GM18870 (cell line): ENCODE measurements at regions not wholly inside any gene's neighbourhood (a gene's known extent, or its start where the extent isn't known, plus 50 kb on each side); places are given as distances from the start of the nearest gene placed in this dataset.

Experiments
- ATAC-seq: cut with Tn5 transposase; IDR thresholded peaks from one replicate; pipeline ENCODE4 v1.9.1; 2021; ENCODE audit warnings: moderate library complexity; ENCODE audit not compliant: unreplicated experiment

DNA sequence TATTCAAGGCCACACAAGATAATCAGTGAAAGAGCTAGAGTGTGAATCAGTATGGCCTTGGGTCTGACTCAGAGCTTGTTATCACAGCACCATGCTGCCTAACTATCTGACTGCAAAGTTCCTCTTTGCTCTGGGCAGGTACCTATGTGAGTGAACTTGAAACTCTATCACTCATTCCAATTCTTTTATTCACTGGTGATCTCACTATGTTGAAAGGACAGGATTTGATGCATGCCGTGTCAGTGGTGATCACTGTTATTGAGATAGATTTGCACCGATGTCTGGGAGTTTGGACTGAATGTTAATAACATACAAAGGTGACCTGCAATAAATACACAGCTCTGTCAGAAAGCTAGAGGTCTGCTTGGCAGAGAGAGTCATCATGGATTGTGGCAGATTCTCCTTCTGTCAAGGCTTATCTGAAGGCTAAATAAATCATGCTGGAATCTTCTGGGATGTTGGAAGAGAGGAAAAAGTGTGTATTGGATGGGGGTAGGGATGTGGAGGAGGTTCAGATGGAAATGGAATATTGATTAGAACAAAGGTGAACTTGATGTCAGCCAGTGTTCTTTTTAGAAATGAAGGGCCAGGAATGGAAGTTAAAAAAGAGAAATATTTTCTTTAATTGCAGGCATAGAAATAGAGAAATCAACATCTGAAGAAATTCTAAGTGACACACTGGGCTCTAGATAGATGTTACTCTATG lies 91.8 kb upstream of the TNC start:
- ATAC-seq: peak; percentile 62

DNA sequence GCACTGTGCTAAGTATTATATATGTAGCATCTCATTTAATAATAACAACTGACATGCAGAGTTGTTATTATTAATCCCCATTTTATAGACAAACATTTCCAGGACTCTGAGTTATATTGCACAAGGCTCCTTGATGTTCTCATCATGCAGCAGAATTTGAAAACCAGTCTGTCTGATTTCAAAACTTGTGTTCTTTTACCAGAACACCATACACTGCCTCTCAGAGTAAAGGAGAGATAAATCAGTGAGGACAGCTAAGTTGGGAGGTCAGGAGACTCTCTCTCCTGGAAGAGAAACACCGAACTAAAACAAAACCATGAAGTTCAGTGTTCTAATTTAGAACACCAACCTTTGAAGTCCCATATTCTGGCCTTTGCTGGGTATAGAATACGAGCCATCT lies 92.7 kb upstream of the TNC start:
- ATAC-seq: no peak

DNA sequence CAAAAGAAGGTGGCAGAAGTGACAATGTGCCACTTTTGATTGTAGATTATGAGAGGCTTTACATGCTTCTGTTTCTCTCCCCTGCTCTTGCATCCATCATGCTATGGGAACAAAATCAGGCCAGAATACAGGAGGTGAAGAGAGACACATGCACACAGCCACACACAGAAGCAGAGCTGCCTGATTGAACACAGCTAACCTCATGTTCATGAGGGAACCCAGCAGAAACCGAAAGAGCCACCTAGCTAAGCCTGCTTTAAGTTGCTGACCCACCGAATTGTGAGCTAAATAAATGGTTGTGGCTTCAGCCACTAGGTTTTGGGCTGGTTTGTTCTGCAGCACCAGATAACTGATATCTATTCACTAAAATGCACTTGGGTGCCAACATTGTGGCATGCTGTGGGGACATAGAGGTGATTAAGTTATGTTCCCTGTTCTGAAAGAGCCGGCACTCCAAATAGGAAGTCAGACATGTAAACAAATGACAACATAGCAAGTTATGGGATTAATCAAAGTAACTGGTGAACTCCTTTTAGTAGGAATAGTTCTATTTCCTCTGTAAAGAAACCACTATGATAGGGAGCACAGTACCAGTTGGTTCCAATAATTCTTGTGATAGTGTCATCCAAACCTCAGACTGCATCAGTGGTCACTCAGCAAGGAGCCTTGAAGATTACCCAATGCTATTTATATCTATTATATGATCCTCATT lies 93.6 kb upstream of the TNC start:
- peak; percentile 49 for ATAC-seq

GRCh38 chr9:115212125-115212605 lies 94.2 kb upstream of the TNC start:
- ATAC-seq: no peak

DNA sequence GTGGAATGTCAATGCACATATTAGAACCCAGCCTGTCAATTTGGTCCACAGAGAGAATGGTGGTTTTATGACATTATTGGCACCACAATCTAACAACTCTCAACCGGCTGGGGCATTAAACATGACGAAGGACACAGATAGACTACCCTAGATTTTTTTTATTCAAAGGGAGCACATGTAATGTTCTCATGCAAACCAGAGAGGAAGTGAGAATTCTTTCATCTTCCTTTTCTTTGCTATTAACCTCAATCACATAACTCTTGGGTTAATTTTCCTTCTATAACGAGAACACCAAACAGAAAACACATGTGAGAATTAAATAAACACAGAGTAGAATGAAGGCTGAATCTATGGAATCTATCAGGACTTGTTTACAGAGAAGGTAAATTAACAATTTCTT lies 94.9 kb upstream of the TNC start:
- ATAC-seq: no peak

DNA sequence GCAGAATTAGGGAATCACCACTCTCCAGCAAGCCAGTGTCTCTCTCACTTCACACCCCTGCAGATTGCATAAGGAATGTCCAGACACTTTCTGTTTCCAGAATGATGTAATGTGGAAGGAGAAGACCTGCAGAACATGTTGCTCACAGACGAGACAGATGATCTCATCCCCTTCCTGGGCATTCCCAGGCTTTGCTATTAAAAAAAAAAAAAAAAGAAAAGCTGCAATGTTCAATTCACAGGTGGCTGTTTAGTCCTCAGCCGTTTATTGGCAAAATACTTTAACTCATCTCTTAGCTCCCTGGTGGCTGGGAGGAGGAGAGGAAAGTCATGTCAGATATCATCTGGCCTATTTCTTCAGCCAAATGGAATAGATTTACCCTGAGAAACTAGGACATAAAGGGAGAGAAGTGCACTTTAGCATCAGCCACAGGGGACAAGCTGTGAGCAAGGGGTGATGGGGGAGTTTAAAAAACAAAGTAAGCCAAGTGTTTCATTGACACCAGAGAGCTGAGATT lies 95.9 kb upstream of the TNC start:
- no peak for ATAC-seq

DNA sequence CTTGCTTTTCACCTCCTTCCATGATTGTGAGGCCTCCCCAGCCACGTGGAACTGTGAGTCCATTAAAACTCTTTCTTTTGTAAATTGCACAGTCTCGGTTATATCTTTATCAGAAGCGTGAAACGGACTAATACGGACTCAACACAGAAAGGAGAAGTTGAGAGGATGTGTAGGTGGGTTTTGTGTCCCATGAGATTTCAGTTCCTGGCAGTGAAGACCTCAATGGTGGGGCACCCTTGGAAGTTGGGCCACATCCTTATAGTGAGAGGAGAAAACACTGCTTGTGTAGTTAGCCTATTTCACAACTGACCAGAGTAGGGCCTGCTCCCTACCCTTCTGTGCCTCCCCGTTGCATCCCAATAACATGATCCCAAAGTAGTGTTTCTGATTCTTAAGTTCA lies 98.9 kb upstream of the TNC start:
- no peak for ATAC-seq

DNA sequence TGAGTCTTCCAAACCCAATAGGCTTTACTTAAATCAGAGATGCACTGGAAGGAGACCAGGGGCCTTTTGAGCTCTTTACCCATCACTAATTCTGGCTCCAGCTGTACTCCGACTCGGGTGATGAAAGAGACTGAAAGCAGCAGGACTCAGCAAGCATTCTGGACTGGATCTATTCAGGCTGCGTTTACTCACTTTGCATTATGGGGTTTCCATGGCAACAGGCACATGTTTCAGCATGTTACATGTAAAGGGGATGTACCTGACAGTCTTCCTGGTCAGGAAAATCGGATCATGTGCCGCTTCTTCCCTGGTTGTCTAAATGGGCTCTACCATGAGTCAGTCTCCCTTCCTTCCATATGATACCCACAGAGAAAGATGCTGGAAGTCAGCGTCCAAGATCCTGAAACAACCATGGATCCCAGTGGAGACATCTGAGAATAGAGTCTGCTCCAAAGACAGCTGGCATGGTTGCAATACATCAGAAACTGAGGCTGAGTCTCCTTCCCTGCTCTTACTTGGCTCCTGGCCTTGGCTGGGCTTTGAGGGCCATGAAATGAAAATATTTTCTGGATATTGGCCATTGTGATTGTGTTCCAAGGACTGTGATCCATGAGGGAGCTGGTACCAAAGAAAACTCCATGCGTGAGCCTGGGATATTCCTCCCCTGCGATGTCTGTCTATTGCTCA lies 102.5 kb upstream of the TNC start:
- no peak for ATAC-seq

DNA sequence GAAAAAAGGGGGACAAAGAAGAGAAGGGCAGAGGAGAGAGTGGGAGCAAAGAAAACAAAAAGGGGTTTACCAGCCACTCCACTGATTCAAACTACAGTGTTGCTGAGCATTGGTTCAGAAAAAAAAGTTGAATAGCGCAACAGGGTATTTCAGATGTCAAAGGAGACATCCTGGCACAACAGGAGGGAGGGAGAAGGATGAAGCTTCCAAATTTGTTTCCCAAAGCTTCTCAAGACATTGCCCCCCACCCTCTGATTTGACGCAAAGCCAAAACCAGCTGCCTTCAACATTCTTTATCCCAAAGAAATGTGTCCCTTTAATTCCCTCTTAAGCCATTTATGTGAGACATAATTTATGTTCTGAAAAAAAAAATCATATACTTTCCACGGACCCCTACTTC lies 105.5 kb upstream of the TNC start:
- no peak for ATAC-seq

DNA sequence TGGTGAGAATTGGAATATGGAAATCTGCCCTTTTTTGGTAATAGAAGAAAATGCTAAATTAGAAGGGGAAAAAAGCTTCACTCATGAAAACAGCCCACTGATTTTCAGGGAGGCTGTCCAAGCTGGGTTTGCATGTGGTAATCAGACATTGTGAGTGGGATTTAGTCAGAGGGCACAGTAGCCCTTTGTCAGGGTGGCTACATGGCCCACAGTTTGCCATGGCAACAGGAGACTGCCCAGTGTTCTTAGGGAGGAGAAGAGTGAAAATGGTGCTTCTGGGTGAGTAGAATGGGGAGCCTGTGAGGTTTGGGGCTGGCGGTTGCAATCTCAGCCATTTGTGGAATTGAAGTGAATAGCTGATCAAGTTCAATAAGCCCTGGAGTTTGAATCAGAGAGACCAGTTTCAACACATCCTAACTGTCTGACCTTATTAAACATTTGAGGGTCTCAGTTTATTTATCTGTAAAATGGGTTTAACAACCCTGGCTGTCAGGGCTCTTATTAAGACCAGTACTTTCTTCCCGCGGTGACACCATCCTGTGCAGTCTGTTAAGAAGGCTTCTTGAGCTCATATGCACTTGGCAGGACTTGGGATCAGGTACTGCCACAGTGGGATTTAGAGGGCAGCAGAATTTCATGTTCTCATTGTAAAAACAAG lies 107.6 kb upstream of the TNC start:
- no peak for ATAC-seq

- no peak for ATAC-seq
Measured at GRCh38 chr9:115226152-115226551, 108.2 kb upstream of the TNC start.

DNA sequence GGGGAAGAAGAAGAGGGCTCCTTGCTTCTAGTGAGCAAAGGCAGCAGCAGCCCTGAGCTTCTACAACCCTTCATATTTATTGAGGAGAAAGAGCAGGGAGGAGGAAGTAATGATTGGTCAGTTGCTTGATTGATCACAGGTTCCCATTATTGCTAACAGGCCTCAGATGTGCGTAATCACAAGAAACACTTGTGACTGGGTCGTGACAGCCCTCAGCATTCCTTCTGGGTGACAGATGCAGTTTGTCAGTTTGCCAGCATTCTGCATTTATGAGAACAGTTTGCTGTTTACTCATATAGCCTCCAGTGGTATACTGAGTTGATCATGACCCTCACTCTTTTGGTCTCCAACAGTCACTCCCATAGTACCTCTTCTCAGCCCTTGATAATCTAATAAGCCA lies 111.5 kb upstream of the TNC start:
- no peak for ATAC-seq

DNA sequence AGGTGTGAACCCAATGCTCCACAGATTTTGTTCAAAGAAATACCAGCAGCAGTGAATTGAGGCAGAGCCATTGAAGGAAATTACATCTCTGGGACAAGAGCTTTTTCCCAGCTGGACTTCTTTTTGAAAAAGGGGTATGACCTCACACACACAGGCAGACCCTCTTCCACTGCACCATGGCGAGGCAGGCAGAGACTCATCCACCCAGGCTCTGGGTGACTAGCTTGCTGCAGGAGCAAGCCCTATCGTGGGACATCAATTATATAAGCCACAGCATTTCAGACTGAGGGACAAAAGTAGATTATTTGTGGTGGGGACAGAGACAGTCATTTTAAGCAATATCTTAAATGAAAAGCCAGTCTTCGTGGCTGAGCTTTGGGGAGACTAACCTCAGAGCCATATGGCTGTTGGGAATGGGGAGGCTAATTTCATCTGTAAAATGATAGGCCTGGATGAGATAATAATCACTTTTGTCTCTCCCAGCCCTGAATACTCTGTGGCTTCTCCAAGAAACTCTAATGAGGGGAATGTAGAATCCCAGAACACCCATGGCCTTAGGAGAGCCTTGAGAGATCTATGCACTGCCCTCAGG lies 113.1 kb upstream of the TNC start:
- ATAC-seq: no peak

- ATAC-seq: no peak
Measured at GRCh38 chr9:115232181-115232774, 114.3 kb upstream of the TNC start.

- ATAC-seq: peak; percentile 86
Measured at GRCh38 chr9:115234094-115234493, 116.1 kb upstream of the TNC start.

- ATAC-seq: no peak
Measured at GRCh38 chr9:115235221-115235620, 117.3 kb upstream of the TNC start.

- no peak for ATAC-seq
Measured at GRCh38 chr9:115237385-115237998, 119.5 kb upstream of the TNC start.

- ATAC-seq: no peak
Measured at GRCh38 chr9:115240676-115241075, 122.7 kb upstream of the TNC start.

- no peak for ATAC-seq
Measured at GRCh38 chr9:115241641-115242040, 123.7 kb upstream of the TNC start.

GRCh38 chr9:115249488-115249887 lies 131.5 kb upstream of the TNC start:
- no peak for ATAC-seq
